Keratinocyte (primary cell): ENCODE measurements at regions not wholly inside any gene's neighbourhood (a gene's known extent, or its start where the extent isn't known, plus 50 kb on each side); places are given as distances from the start of the nearest gene placed in this dataset.

Source experiments
- DNase-seq: peaks from one replicate; pipeline ENCODE4 v3.0.0-alpha.2; 2011; ENCODE audit warnings: low read depth, missing footprints, low spot score
- FAIRE-seq: peaks from 2 replicates; lab custom pipeline; 2011; peaks lifted over from hg19 to GRCh38; lab: Jason Lieb, UNC
- H2AFZ ChIP-seq: 2 replicates; pipeline ENCODE4 v1.6.0; 2012; ENCODE audit warnings: low read length, control low read depth, inconsistent platforms; ENCODE audit not compliant: control insufficient read depth
- H3K27ac ChIP-seq: 2 replicates; pipeline ENCODE4 v1.5.1; 2011; ENCODE audit warnings: low read length; ENCODE audit not compliant: control insufficient read depth, insufficient read depth
- H3K27me3 ChIP-seq: 3 replicates; pipeline ENCODE4 v1.6.0; 2011; ENCODE audit warnings: low read length; ENCODE audit not compliant: control insufficient read depth, insufficient read depth; ENCODE audit errors: extremely low read depth
- H3K36me3 ChIP-seq, 2 experiments: 2 replicates in 1 of 2; 3 replicates in 1 of 2; pipeline ENCODE4 v1.5.1; 2011; ENCODE audit warnings: low read length in 2 of 2, mild to moderate bottlenecking in 1 of 2; ENCODE audit not compliant: control insufficient read depth in 2 of 2, insufficient read depth in 2 of 2; ENCODE audit errors: extremely low read depth in 1 of 2
- H3K4me1 ChIP-seq: 3 replicates; pipeline ENCODE4 v1.5.1; 2011; ENCODE audit warnings: low read length; ENCODE audit not compliant: control insufficient read depth, insufficient read depth; ENCODE audit errors: extremely low read depth
- H3K4me2 ChIP-seq: 3 replicates; pipeline ENCODE4 v1.6.0; 2011; ENCODE audit warnings: low read depth, low read length; ENCODE audit not compliant: control insufficient read depth, insufficient read depth; ENCODE audit errors: extremely low read depth
- H3K4me3 ChIP-seq, 3 experiments: fragments of 200-600 bp in 1 of 3; sonication (generic) in 1 of 3; 2 replicates in 2 of 3; 3 replicates in 1 of 3; pipeline ENCODE4 v1.5.1; 2011 to 2016; ENCODE audit warnings: low read length in 3 of 3, mild to moderate bottlenecking in 3 of 3, control low read depth in 2 of 3, inconsistent platforms in 1 of 3, low read depth in 1 of 3, mixed read lengths in 1 of 3, mixed run types in 1 of 3, moderate library complexity in 1 of 3; ENCODE audit not compliant: control insufficient read depth in 2 of 3, insufficient read depth in 2 of 3; ENCODE audit errors: extremely low read depth in 1 of 3
- H3K79me2 ChIP-seq: 2 replicates; pipeline ENCODE4 v1.6.0; 2012; ENCODE audit warnings: low read length; ENCODE audit not compliant: control insufficient read depth, insufficient read depth
- H3K9ac ChIP-seq: 3 replicates; pipeline ENCODE4 v1.6.0; 2011; ENCODE audit warnings: low read length; ENCODE audit not compliant: control insufficient read depth, insufficient read depth; ENCODE audit errors: extremely low read depth
- H3K9me1 ChIP-seq: 3 replicates; pipeline ENCODE4 v1.6.0; 2011; ENCODE audit warnings: low read length; ENCODE audit not compliant: control insufficient read depth, insufficient read depth; ENCODE audit errors: extremely low read depth
- H3K9me3 ChIP-seq: 2 replicates; pipeline ENCODE4 v1.5.1; 2012; ENCODE audit warnings: low read depth, low read length; ENCODE audit not compliant: control insufficient read depth
- H4K20me1 ChIP-seq: 3 replicates; pipeline ENCODE4 v1.6.0; 2011; ENCODE audit warnings: low read length; ENCODE audit not compliant: control insufficient read depth, insufficient read depth; ENCODE audit errors: extremely low read depth
- EZH2 ChIP-seq: IDR thresholded peaks from one replicate; pipeline ENCODE4 v1.6.1; 2012; ENCODE audit warnings: inconsistent platforms, mild to moderate bottlenecking, low read length, moderate library complexity
- dilution Hi-C: fragments of 300-500 bp; cut with MboI; formaldehyde crosslinking; loops from one replicate; pipeline ENCODE4 v1.7.0; 2020; ENCODE audit warnings: low sequenced_read_pairs; ENCODE audit not compliant: extremely low pct_ligation_motif_present
- TF ChIP-seq, protein P1 (sequence below), 3 experiments: IDR thresholded peaks in 1 of 3; conservative IDR thresholded peaks in 1 of 3; optimal IDR thresholded peaks in 1 of 3; 2 replicates in 2 of 3; 3 replicates in 1 of 3; pipeline versions ENCODE3 to v1.5.1; 2011; ENCODE audit warnings: low read length in 3 of 3, mild to moderate bottlenecking in 3 of 3, moderate library complexity in 2 of 3, control low read depth in 1 of 3, inconsistent platforms in 1 of 3; ENCODE audit not compliant: insufficient read depth in 2 of 3; ENCODE audit errors: extremely low read depth in 1 of 3

GRCh38 chr18:73766910-73767515 lies 380.6 kb downstream of the FBXO15 start:
- no peaks in the 10 kb centered on the region for H3K36me3 ChIP-seq
- no peak overlapping the region for H2AFZ ChIP-seq
- H3K4me3 ChIP-seq: no peak overlapping the region
- no peaks in the 10 kb centered on the region for H3K79me2 ChIP-seq
- FAIRE-seq: no peak
- no peaks in the 10 kb centered on the region for H3K27me3 ChIP-seq
- no peaks in the 10 kb centered on the region for H3K4me1 ChIP-seq
- no peak overlapping the region for H3K9ac ChIP-seq
- no peaks in the 10 kb centered on the region for H3K9me3 ChIP-seq
- no peaks in the 10 kb centered on the region for H4K20me1 ChIP-seq
- no peak for TF ChIP-seq EZH2
- TF ChIP-seq, protein P1, sequence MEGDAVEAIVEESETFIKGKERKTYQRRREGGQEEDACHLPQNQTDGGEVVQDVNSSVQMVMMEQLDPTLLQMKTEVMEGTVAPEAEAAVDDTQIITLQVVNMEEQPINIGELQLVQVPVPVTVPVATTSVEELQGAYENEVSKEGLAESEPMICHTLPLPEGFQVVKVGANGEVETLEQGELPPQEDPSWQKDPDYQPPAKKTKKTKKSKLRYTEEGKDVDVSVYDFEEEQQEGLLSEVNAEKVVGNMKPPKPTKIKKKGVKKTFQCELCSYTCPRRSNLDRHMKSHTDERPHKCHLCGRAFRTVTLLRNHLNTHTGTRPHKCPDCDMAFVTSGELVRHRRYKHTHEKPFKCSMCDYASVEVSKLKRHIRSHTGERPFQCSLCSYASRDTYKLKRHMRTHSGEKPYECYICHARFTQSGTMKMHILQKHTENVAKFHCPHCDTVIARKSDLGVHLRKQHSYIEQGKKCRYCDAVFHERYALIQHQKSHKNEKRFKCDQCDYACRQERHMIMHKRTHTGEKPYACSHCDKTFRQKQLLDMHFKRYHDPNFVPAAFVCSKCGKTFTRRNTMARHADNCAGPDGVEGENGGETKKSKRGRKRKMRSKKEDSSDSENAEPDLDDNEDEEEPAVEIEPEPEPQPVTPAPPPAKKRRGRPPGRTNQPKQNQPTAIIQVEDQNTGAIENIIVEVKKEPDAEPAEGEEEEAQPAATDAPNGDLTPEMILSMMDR (optimal IDR thresholded peaks at IDR 0.05 in 1 of 3, IDR thresholded peaks at IDR 0.05 in 1 of 3, conservative IDR thresholded peaks at IDR 0.05 in 1 of 3; ENCODE audit: extremely low read depth in 1 of 3, insufficient read depth in 2 of 3, low read length in 3 of 3): no peak
- no peak for DNase-seq
- no peaks in the 10 kb centered on the region for H3K9me1 ChIP-seq
- no peak overlapping the region for H3K27ac ChIP-seq
- dilution Hi-C loops: no loop called here
- no peak overlapping the region for H3K4me2 ChIP-seq

DNA sequence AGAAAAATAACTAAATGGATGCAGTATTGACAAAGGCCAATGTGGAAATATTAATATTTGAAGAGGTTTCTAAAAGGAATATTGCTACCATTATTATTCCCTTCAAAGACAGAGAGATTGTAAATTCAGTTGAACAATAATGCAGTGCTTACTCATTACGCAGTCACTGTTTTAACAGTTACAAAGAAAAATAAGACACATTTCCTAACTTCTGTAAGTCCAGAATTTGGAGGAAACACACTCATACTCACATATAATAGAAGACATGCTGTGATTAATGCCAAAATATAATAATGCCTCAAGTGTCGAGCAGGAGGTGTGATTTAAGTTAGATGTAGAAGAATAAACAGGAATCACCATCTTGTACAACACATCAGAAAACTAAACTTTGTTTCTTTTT lies 389.2 kb downstream of the FBXO15 start:
- Histone ChIP-seq H3K79me2 (no peaks in the 10 kb centered on the region), H2AFZ (no peak overlapping the region), H3K27ac (no peak overlapping the region), H3K4me3 (no peak overlapping the region), H3K36me3 (no peaks in the 10 kb centered on the region), H3K4me1 (peaks cover 7% of the 10 kb centered on the region), H3K9me1 (no peaks in the 10 kb centered on the region), H3K27me3 (no peaks in the 10 kb centered on the region), H3K9me3 (no peaks in the 10 kb centered on the region), H3K9ac (no peak overlapping the region), H4K20me1 (no peaks in the 10 kb centered on the region), H3K4me2 (no peak overlapping the region)
- DNase-seq (no peak), FAIRE-seq (no peak)
- dilution Hi-C loops: no loop called here
- TF ChIP-seq, protein P1 (optimal IDR thresholded peaks at IDR 0.05 in 1 of 3, IDR thresholded peaks at IDR 0.05 in 1 of 3, conservative IDR thresholded peaks at IDR 0.05 in 1 of 3; ENCODE audit: extremely low read depth in 1 of 3, insufficient read depth in 2 of 3, low read length in 3 of 3): no peak
- no peak for TF ChIP-seq EZH2
